ENCODE measurements at regions not wholly inside any gene's neighbourhood (a gene's known extent, or its start where the extent isn't known, plus 50 kb on each side); places are given as distances from the start of the nearest gene placed in this dataset.

DNA sequence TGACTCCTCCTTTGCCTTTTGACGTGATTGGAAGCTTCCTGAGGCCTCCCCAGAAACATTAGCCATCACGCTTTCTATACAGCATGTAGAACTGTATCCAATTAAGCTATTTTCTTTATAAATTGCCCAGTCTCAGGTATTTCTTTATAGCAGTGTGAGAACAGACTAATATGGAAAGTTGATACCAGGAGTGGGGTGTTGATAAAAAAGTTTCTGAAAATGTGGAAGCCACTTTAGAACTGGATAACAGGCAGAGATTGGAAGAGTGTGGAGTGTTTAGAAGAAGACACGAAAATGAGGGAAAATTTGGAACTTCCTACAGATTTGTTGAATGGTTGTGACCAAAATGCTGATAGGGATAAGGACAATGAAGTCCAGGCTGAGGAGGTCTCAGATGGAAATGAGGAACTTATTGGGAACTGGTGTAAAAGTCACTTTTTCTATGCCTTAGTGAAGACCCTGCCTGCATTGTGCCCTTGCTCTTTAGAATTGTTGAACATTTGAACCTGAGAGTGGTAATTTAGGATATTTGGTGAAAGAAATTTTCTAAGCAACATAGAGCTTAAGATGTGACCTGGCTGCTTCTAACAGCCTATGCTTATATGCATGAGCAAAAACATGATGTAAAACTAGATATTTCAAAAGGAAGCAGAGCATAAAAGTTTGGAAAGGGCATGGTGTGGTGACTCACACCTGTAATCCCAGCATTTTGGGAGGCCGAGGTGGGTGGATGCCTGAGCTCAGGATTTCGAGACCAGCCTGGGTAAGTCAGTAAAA is 969.7 kb downstream of the DSC3 start:
- no peak overlapping the region for H3K4me3 ChIP-seq (ENCODE audit: low read depth, low read length)
- DNase-seq (ENCODE audit: low read depth) = no peak
- no peak for TF ChIP-seq CTCF (IDR thresholded peaks at IDR 0.05; ENCODE audit: insufficient read depth, low read depth, low read length, missing control alignments)

DNA sequence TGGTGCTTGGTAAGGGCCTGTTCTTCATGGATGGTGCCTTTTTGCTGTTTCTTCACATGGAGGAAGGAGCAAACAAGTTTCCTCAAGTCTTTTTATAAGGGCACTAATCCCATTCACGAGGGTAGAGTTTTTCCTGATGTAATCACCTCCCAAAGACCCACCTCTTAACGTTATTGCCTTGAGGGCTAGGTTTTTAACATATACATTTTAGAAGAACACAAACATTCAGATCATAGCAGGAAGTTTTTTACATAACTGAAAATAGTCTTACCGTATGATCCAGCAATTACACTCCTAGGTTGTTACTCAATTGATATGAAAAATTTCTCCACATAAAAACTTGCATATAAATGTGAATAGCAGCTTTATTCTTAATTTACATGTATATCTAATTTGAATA is 976.3 kb downstream of the DSC3 start:
- no peak for TF ChIP-seq CTCF (IDR thresholded peaks at IDR 0.05; ENCODE audit: insufficient read depth, low read depth, low read length, missing control alignments)
- H3K4me3 ChIP-seq (ENCODE audit: low read depth, low read length) = no peak overlapping the region
- DNase-seq (ENCODE audit: low read depth) = no peak

DNA sequence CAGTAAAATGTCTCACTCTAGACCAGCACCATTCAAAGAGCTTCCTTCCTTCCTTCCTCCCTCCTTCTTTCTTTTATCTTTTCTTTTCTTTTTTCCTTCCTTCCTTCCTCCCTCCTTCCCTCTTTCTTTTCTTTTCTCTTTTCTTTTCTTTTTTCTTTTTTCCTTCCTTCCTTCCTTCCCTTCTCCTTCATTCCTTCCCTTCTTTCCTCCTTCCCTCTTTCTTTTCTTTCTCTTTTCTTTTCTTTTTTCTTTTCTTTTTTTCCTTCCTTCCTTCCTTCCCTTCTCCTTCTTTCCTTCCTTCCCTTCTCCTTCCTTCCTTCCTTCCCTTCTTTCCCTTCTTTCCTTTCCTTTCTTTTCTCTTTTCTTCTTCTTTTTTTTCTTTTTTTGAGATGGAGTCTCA is 985.1 kb downstream of the DSC3 start:
- no peak overlapping the region for H3K4me3 ChIP-seq (ENCODE audit: low read depth, low read length)
- no peak for TF ChIP-seq CTCF (IDR thresholded peaks at IDR 0.05; ENCODE audit: insufficient read depth, low read depth, low read length, missing control alignments)
- DNase-seq (ENCODE audit: low read depth) = no peak

DNA sequence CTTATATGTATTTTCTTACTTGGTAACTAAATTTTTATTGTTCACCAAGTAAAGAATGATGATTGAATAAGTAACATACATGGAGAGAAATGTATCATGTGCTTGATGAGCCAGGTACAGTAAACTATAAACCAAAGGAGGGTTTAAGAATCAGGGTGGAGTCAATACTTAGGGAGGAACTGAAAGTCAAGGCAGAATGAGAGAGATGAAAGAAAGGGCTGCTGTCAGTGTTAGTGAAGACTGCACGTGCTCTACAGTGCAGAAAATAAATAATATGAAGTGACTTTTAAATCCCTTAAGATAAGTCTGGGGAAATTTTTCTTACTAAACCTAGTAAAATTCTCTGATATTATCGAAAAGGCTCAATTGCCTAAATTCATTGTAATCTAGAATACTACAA is 986.0 kb downstream of the DSC3 start:
- no peak for TF ChIP-seq CTCF (IDR thresholded peaks at IDR 0.05; ENCODE audit: insufficient read depth, low read depth, low read length, missing control alignments)
- H3K4me3 ChIP-seq (ENCODE audit: low read depth, low read length) = no peak overlapping the region

GRCh38 chr18:30044496-30044895 is 998.0 kb downstream of the DSC3 start:
- no peak for DNase-seq (ENCODE audit: low read depth)
- no peak overlapping the region for H3K4me3 ChIP-seq (ENCODE audit: low read depth, low read length)
- no peak for TF ChIP-seq CTCF (IDR thresholded peaks at IDR 0.05; ENCODE audit: insufficient read depth, low read depth, low read length, missing control alignments)

More for the DNA sequence above, 986.0 kb downstream of the DSC3 start:
- no peak for DNase-seq (ENCODE audit: low read depth)

GRCh38 chr18:30039201-30039600 is 1003.3 kb downstream of the DSC3 start:
- no peak for DNase-seq (ENCODE audit: low read depth)
- no peak overlapping the region for H3K4me3 ChIP-seq (ENCODE audit: low read depth, low read length)
- no peak for TF ChIP-seq CTCF (IDR thresholded peaks at IDR 0.05; ENCODE audit: insufficient read depth, low read depth, low read length, missing control alignments)

GRCh38 chr18:30034818-30035217 is 1007.7 kb downstream of the DSC3 start:
- no peak for DNase-seq (ENCODE audit: low read depth)
- TF ChIP-seq CTCF (IDR thresholded peaks at IDR 0.05; ENCODE audit: insufficient read depth, low read depth, low read length, missing control alignments) = no peak
- H3K4me3 ChIP-seq (ENCODE audit: low read depth, low read length) = no peak overlapping the region

All from GM12865 (cell line).